GM12878 (cell line): ENCODE measurements at regions not wholly inside any gene's neighbourhood (a gene's known extent, or its start where the extent isn't known, plus 50 kb on each side); places are given as distances from the start of the nearest gene placed in this dataset.

ENCODE experiments used
- ATAC-seq: fragments of 200-7000 bp; cut with Tn5 transposase; 3 replicates; pipeline ENCODE4 v1.9.1; 2020; ENCODE audit warnings: mild to moderate bottlenecking, moderate library complexity
- BruUV-seq: library from RNA; stranded (reverse); fragments of 400-500 nt; replicated peaks from 2 replicates; lab custom pipeline; 2021; lab: Mats Ljungman, UMichigan
- CTCF ChIA-PET: fragments of 300-600 bp; sonication (Branson Sonifier 250); formaldehyde crosslinking; extraction: SDS; loops from one replicate; lab custom pipeline; 2021; ENCODE audit warnings: inconsistent platforms; lab: Yijun Ruan, JAX
- POLR2A ChIA-PET: fragments of 350-600 bp; formaldehyde crosslinking; extraction: SDS; loops from one replicate; lab custom pipeline; 2021; ENCODE audit warnings: inconsistent platforms; lab: Charles Lee
- RAD21 ChIA-PET: fragments of 300-600 bp; sonication (Branson Sonifier 250); formaldehyde crosslinking; loops from one replicate; lab custom pipeline; 2023; ENCODE audit warnings: antibody characterized with exemption; ENCODE audit not compliant: unreplicated experiment; lab: Charles Lee
- SMC1A ChIA-PET: fragments of 300-600 bp; sonication (Branson Sonifier 250); formaldehyde crosslinking; loops from one replicate; lab custom pipeline; 2023; ENCODE audit not compliant: unreplicated experiment, uncharacterized antibody; lab: Charles Lee
- DNase-seq: peaks from one replicate; pipeline ENCODE4 v3.0.0-alpha.2; 2011; ENCODE audit warnings: low read depth, low spot score
- FAIRE-seq: peaks from 3 replicates; lab custom pipeline; 2011; peaks lifted over from hg19 to GRCh38; lab: Jason Lieb, UNC
- H2AFZ ChIP-seq: 2 replicates; pipeline ENCODE4 v1.6.0; 2011; ENCODE audit warnings: low read depth, low read length, control low read depth; ENCODE audit not compliant: control insufficient read depth
- H3K27ac ChIP-seq: 2 replicates; pipeline ENCODE4 v1.5.1; 2011; ENCODE audit warnings: control low read depth; ENCODE audit not compliant: control insufficient read depth, insufficient read depth
- H3K27me3 ChIP-seq, 2 experiments: replicated peaks in 1 of 2; 2 replicates each; pipeline versions ENCODE4 v1.6.0 to v1.6.1; 2011; ENCODE audit warnings: low read length in 1 of 2; ENCODE audit not compliant: control insufficient read depth in 2 of 2, insufficient read depth in 2 of 2
- H3K36me3 ChIP-seq, 2 experiments: 2 replicates each; pipeline ENCODE4 v1.5.1; 2011; ENCODE audit warnings: low read length in 1 of 2; ENCODE audit not compliant: control insufficient read depth in 2 of 2, insufficient read depth in 2 of 2
- H3K4me1 ChIP-seq: 2 replicates; pipeline ENCODE4 v1.6.1; 2011; ENCODE audit warnings: mild to moderate bottlenecking, low read length, moderate library complexity, mixed read lengths; ENCODE audit not compliant: control insufficient read depth, insufficient read depth
- H3K4me2 ChIP-seq: 2 replicates; pipeline ENCODE4 v1.6.0; 2011; ENCODE audit warnings: control low read depth; ENCODE audit not compliant: control insufficient read depth, insufficient read depth
- H3K4me3 ChIP-seq: fragments of 200-600 bp; sonication (generic); 2 replicates; pipeline ENCODE4 v1.5.1; 2016
- H3K79me2 ChIP-seq: 2 replicates; pipeline ENCODE4 v1.6.0; 2011; ENCODE audit warnings: low read length; ENCODE audit not compliant: control insufficient read depth, insufficient read depth
- H3K9ac ChIP-seq: 2 replicates; pipeline ENCODE4 v1.8.0; 2011; ENCODE audit warnings: low read length, control low read depth, mixed read lengths; ENCODE audit not compliant: control insufficient read depth, insufficient read depth
- H3K9me3 ChIP-seq: replicated peaks from 3 replicates; pipeline ENCODE4 v1.5.1; 2011; ENCODE audit warnings: mild to moderate bottlenecking, low read length; ENCODE audit not compliant: control insufficient read depth, insufficient read depth
- H4K20me1 ChIP-seq: 2 replicates; pipeline ENCODE4 v1.6.0; 2011; ENCODE audit not compliant: control insufficient read depth, insufficient read depth
- BMI1 ChIP-seq: fragments of 450-650 bp; IDR thresholded peaks from 2 replicates; pipeline ENCODE4 v1.6.1; 2016; ENCODE audit warnings: mild to moderate bottlenecking, moderate library complexity, borderline replicate concordance
- CREB1 ChIP-seq: IDR thresholded peaks from 2 replicates; pipeline ENCODE4 v1.6.1; 2012; ENCODE audit warnings: low read depth, mild to moderate bottlenecking, inconsistent platforms
- E2F4 ChIP-seq: IDR thresholded peaks from 2 replicates; pipeline ENCODE4 v1.6.1; 2012; ENCODE audit warnings: low read depth, low read length, improper control_type of control experiment
- EED ChIP-seq: sonication (generic); IDR thresholded peaks from 2 replicates; pipeline ENCODE4 v1.6.1; 2016; ENCODE audit warnings: antibody characterized with exemption, low read depth
- HDGF ChIP-seq: fragments of 450-650 bp; IDR thresholded peaks from 2 replicates; pipeline ENCODE4 v1.6.1; 2016; ENCODE audit warnings: antibody characterized with exemption
- IRF3 ChIP-seq: fragments of 450-650 bp; IDR thresholded peaks from 2 replicates; pipeline ENCODE4 v1.6.1; 2014; ENCODE audit warnings: mild to moderate bottlenecking
- JUNB ChIP-seq: IDR thresholded peaks from 2 replicates; pipeline ENCODE4 v1.6.1; 2016; ENCODE audit warnings: antibody characterized with exemption, mild to moderate bottlenecking
- LARP7 ChIP-seq: fragments of 450-650 bp; IDR thresholded peaks from 2 replicates; pipeline ENCODE4 v1.6.1; 2017; ENCODE audit warnings: mild to moderate bottlenecking
- MEF2B ChIP-seq: fragments of 450-650 bp; IDR thresholded peaks from 2 replicates; pipeline ENCODE4 v1.6.1; 2018; ENCODE audit warnings: mild to moderate bottlenecking, moderate library complexity; ENCODE audit not compliant: partially characterized antibody, poor library complexity, severe bottlenecking
- MYC ChIP-seq: IDR thresholded peaks from 2 replicates; pipeline ENCODE4 v1.6.1; 2011; ENCODE audit warnings: mild to moderate bottlenecking, low read length, moderate library complexity, inconsistent platforms; ENCODE audit not compliant: insufficient read depth, insufficient replicate concordance, insufficient read length, severe bottlenecking
- PAX8 ChIP-seq: fragments of 450-650 bp; IDR thresholded peaks from 2 replicates; pipeline ENCODE4 v1.6.1; 2017; ENCODE audit warnings: mild to moderate bottlenecking, moderate library complexity
- REST ChIP-seq: IDR thresholded peaks from 2 replicates; pipeline ENCODE4 v1.6.1; 2012; ENCODE audit warnings: mild to moderate bottlenecking, low read depth, low read length
- SMAD1 ChIP-seq: fragments of 450-650 bp; IDR thresholded peaks from 2 replicates; pipeline ENCODE4 v1.6.1; 2018; ENCODE audit warnings: mild to moderate bottlenecking, low read depth; ENCODE audit not compliant: partially characterized antibody
- SMARCA5 ChIP-seq: fragments of 450-650 bp; IDR thresholded peaks from 2 replicates; pipeline ENCODE4 v1.6.1; 2017; ENCODE audit warnings: mild to moderate bottlenecking
- SREBF1 ChIP-seq: IDR thresholded peaks from 2 replicates; pipeline ENCODE4 v1.6.1; 2012; ENCODE audit warnings: mild to moderate bottlenecking, low read length
- ZNF207 ChIP-seq: fragments of 450-650 bp; IDR thresholded peaks from 2 replicates; pipeline ENCODE4 v1.6.1; 2014; ENCODE audit warnings: antibody characterized with exemption, mild to moderate bottlenecking, borderline replicate concordance
- ZNF217 ChIP-seq: fragments of 450-650 bp; IDR thresholded peaks from 2 replicates; pipeline ENCODE4 v1.6.1; 2017; ENCODE audit warnings: antibody characterized with exemption, mild to moderate bottlenecking
- WGBS: methylation state at CpG from one replicate; pipeline ENCODE4 v1.1.6; 2016; ENCODE audit warnings: low lambda C conversion rate; ENCODE audit not compliant: insufficient replicate concordance, insufficient coverage; ENCODE audit errors: missing lambda C conversion rate; 5-methylcytosine and 5-hydroxymethylcytosine counted together
- in situ Hi-C: fragments of 300-500 bp; cut with MboI; formaldehyde crosslinking; loops from 9 replicates; pipeline ENCODE4 v1.14.3; 2018; ENCODE audit warnings: mixed read lengths
- intact Hi-C: fragments of 100-400 bp; cut with micrococcal nuclease; formaldehyde crosslinking; loops from one replicate; pipeline ENCODE4 v1.14.2; 2022; ENCODE audit not compliant: unreplicated experiment

- ChIA-PET SMC1A (no interaction called here), CTCF (no interaction called here), POLR2A (no interaction called here), RAD21 (no interaction called here)
- no peak for FAIRE-seq
- Histone ChIP-seq H3K27ac (no peak overlapping the region), H3K4me1 (no peaks in the 10 kb centered on the region), H3K9me3 (no peaks in the 10 kb centered on the region), H3K9ac (no peak overlapping the region), H4K20me1 (no peaks in the 10 kb centered on the region), H2AFZ (no peak overlapping the region), H3K36me3 (no peaks in the 10 kb centered on the region), H3K79me2 (no peaks in the 10 kb centered on the region), H3K4me3 (no peak overlapping the region), H3K27me3 (no peaks in the 10 kb centered on the region), H3K4me2 (no peak overlapping the region)
- intact Hi-C loops = no loop called here
- TF ChIP-seq REST (no peak), ZNF207 (no peak), SMARCA5 (no peak), CREB1 (no peak), JUNB (no peak), SMAD1 (no peak), PAX8 (no peak), IRF3 (no peak), E2F4 (no peak), MEF2B (no peak), ZNF217 (no peak), EED (no peak), SREBF1 (no peak), HDGF (no peak), BMI1 (no peak), LARP7 (no peak), MYC (no peak)
- DNase-seq = no peak
- in situ Hi-C loops = no loop called here
- WGBS = 0% methylated on average over 5 of the region's 5 CpGs
- no TSS peak for BruUV-seq
- ATAC-seq = no peak
Measured at GRCh38 chr6:23747239-23747638, 378.8 kb upstream of the NRSN1 start.
